ENCODE measurements at regions not wholly inside any gene's neighbourhood (a gene's known extent, or its start where the extent isn't known, plus 50 kb on each side); places are given as distances from the start of the nearest gene placed in this dataset.
"Not testable (repeated sequence)": the region's sequence is repeated elsewhere in the genome, so short reads cannot be mapped to it uniquely, and the experiment has no call there.

GRCh38 chr2:211205358-211205757, 649.0 kb downstream of the CPS1 start:
- no TSS peak for BruUV-seq (replicated peaks)
- Mint-ChIP-seq H3K4me3 (ENCODE audit: unreplicated experiment) (no peak overlapping the region), H3K4me1 (ENCODE audit: insufficient read depth, unreplicated experiment) (no peaks in the 10 kb centered on the region), H3K36me3 (ENCODE audit: insufficient read depth, unreplicated experiment) (no peaks in the 10 kb centered on the region), H3K9me3 (ENCODE audit: unreplicated experiment) (no peaks in the 10 kb centered on the region), H3K27ac (ENCODE audit: low read depth, unreplicated experiment) (no peak overlapping the region), H3K27me3 (ENCODE audit: insufficient read depth, unreplicated experiment) (peaks cover 22% of the 10 kb centered on the region)
- CTCF ChIA-PET: no interaction called here
- intact Hi-C loops (cut with micrococcal nuclease): no loop called here
- POLR2A ChIA-PET: no interaction called here
- DNase-seq (ENCODE audit: unreplicated experiment): no peak
- TF ChIP-seq, protein P1, sequence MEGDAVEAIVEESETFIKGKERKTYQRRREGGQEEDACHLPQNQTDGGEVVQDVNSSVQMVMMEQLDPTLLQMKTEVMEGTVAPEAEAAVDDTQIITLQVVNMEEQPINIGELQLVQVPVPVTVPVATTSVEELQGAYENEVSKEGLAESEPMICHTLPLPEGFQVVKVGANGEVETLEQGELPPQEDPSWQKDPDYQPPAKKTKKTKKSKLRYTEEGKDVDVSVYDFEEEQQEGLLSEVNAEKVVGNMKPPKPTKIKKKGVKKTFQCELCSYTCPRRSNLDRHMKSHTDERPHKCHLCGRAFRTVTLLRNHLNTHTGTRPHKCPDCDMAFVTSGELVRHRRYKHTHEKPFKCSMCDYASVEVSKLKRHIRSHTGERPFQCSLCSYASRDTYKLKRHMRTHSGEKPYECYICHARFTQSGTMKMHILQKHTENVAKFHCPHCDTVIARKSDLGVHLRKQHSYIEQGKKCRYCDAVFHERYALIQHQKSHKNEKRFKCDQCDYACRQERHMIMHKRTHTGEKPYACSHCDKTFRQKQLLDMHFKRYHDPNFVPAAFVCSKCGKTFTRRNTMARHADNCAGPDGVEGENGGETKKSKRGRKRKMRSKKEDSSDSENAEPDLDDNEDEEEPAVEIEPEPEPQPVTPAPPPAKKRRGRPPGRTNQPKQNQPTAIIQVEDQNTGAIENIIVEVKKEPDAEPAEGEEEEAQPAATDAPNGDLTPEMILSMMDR (IDR thresholded peaks at IDR 0.05; ENCODE audit: unreplicated experiment): no peak

- DNase-seq (ENCODE audit: unreplicated experiment): no peak
- no peaks in the 10 kb centered on the region for H3K36me3 Mint-ChIP-seq (ENCODE audit: insufficient read depth, unreplicated experiment)
- TF ChIP-seq, protein P1 (IDR thresholded peaks at IDR 0.05; ENCODE audit: unreplicated experiment): no peak
- H3K4me1 Mint-ChIP-seq (ENCODE audit: insufficient read depth, unreplicated experiment): no peaks in the 10 kb centered on the region
- CTCF ChIA-PET: no interaction called here
- H3K9me3 Mint-ChIP-seq (ENCODE audit: unreplicated experiment): no peaks in the 10 kb centered on the region
- intact Hi-C loops (cut with micrococcal nuclease): no loop called here
- peaks cover 22% of the 10 kb centered on the region for H3K27me3 Mint-ChIP-seq (ENCODE audit: insufficient read depth, unreplicated experiment)
- H3K27ac Mint-ChIP-seq (ENCODE audit: low read depth, unreplicated experiment): no peak overlapping the region
- BruUV-seq (replicated peaks): no TSS peak
- POLR2A ChIA-PET: no interaction called here
- H3K4me3 Mint-ChIP-seq (ENCODE audit: unreplicated experiment): no peak overlapping the region
Observed at GRCh38 chr2:211205836-211206235, 649.4 kb downstream of the CPS1 start.

- POLR2A ChIA-PET: no interaction called here
- CTCF ChIA-PET: interaction anchor here (0.8 to 1.2 kb wide), 2 partner anchors 31 to 349 kb away, joined by 4 read pairs; no protein-coding TSS in a partner anchor
- H3K4me3 Mint-ChIP-seq (ENCODE audit: unreplicated experiment): no peak overlapping the region
- intact Hi-C loops (cut with micrococcal nuclease): no loop called here
- H3K36me3 Mint-ChIP-seq (ENCODE audit: insufficient read depth, unreplicated experiment): no peaks in the 10 kb centered on the region
- peak; percentile 37 for DNase-seq (ENCODE audit: unreplicated experiment)
- BruUV-seq (replicated peaks): no TSS peak
- H3K27me3 Mint-ChIP-seq (ENCODE audit: insufficient read depth, unreplicated experiment): no peaks in the 10 kb centered on the region
- H3K27ac Mint-ChIP-seq (ENCODE audit: low read depth, unreplicated experiment): no peak overlapping the region
- peaks cover 10% of the 10 kb centered on the region for H3K9me3 Mint-ChIP-seq (ENCODE audit: unreplicated experiment)
- no peaks in the 10 kb centered on the region for H3K4me1 Mint-ChIP-seq (ENCODE audit: insufficient read depth, unreplicated experiment)
- TF ChIP-seq, protein P1 (IDR thresholded peaks at IDR 0.05; ENCODE audit: unreplicated experiment): no peak
Observed at GRCh38 chr2:211216221-211216620, 659.8 kb downstream of the CPS1 start.

DNA sequence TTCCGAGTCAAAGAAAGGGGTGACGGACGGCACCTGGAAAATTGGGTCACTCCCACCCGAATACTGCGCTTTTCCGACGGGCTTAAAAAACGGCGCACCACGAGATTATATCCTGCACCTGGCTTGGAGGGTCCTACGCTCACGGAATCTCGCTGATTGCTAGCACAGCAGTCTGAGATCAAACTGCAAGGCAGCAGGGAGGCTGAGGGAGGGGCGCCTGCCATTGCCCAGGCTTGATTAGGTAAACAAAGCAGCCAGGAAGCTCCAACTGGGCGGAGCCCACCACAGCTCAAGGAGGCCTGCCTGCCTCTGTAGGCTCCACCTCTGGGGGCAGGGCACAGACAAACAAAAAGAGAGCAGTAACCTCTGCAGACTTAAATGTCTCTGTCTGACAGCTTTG, 663.1 kb downstream of the CPS1 start:
- DNase-seq (ENCODE audit: unreplicated experiment); H3K4me1 Mint-ChIP-seq (ENCODE audit: insufficient read depth, unreplicated experiment); CTCF ChIA-PET; H3K4me3 Mint-ChIP-seq (ENCODE audit: unreplicated experiment); POLR2A ChIA-PET; H3K27ac Mint-ChIP-seq (ENCODE audit: low read depth, unreplicated experiment); BruUV-seq (replicated peaks); intact Hi-C loops (cut with micrococcal nuclease); H3K36me3 Mint-ChIP-seq (ENCODE audit: insufficient read depth, unreplicated experiment); H3K27me3 Mint-ChIP-seq (ENCODE audit: insufficient read depth, unreplicated experiment): not testable (repeated sequence)
- peaks cover 10% of the 10 kb centered on the region for H3K9me3 Mint-ChIP-seq (ENCODE audit: unreplicated experiment)

GRCh38 chr2:211225784-211226183, 669.4 kb downstream of the CPS1 start:
- H3K4me3 Mint-ChIP-seq (ENCODE audit: unreplicated experiment): no peak overlapping the region
- ChIA-PET POLR2A (no interaction called here), CTCF (interaction anchor here (0.7 kb wide), 1 partner anchor 15 kb away, joined by 3 read pairs; no protein-coding TSS in a partner anchor)
- BruUV-seq (replicated peaks): no TSS peak
- H3K27ac Mint-ChIP-seq (ENCODE audit: low read depth, unreplicated experiment): no peak overlapping the region
- H3K27me3 Mint-ChIP-seq (ENCODE audit: insufficient read depth, unreplicated experiment): no peaks in the 10 kb centered on the region
- DNase-seq (ENCODE audit: unreplicated experiment): no peak
- intact Hi-C loops (cut with micrococcal nuclease): no loop called here
- no peaks in the 10 kb centered on the region for H3K4me1 Mint-ChIP-seq (ENCODE audit: insufficient read depth, unreplicated experiment)
- H3K36me3 Mint-ChIP-seq (ENCODE audit: insufficient read depth, unreplicated experiment): no peaks in the 10 kb centered on the region
- no peaks in the 10 kb centered on the region for H3K9me3 Mint-ChIP-seq (ENCODE audit: unreplicated experiment)
- TF ChIP-seq, protein P1 (IDR thresholded peaks at IDR 0.05; ENCODE audit: unreplicated experiment): no peak

Measured in MCF 10A (cell line).